HG03442 (cell line): ENCODE measurements at regions not wholly inside any gene's neighbourhood (a gene's known extent, or its start where the extent isn't known, plus 50 kb on each side); places are given as distances from the start of the nearest gene placed in this dataset.

Source experiments
- ATAC-seq: cut with Tn5 transposase; IDR thresholded peaks from one replicate; pipeline ENCODE4 v1.9.1; 2021; ENCODE audit warnings: mild to moderate bottlenecking, moderate library complexity; ENCODE audit not compliant: unreplicated experiment

- no peak for ATAC-seq
Measured at GRCh38 chr18:70450426-70451253, 161.8 kb downstream of the SOCS6 start.

- ATAC-seq = no peak
Measured at GRCh38 chr18:70448588-70448987, 159.7 kb downstream of the SOCS6 start.

- no peak for ATAC-seq
Measured at GRCh38 chr18:70446063-70446462, 157.2 kb downstream of the SOCS6 start.

GRCh38 chr18:70442933-70443332, 154.1 kb downstream of the SOCS6 start:
- no peak for ATAC-seq

DNA sequence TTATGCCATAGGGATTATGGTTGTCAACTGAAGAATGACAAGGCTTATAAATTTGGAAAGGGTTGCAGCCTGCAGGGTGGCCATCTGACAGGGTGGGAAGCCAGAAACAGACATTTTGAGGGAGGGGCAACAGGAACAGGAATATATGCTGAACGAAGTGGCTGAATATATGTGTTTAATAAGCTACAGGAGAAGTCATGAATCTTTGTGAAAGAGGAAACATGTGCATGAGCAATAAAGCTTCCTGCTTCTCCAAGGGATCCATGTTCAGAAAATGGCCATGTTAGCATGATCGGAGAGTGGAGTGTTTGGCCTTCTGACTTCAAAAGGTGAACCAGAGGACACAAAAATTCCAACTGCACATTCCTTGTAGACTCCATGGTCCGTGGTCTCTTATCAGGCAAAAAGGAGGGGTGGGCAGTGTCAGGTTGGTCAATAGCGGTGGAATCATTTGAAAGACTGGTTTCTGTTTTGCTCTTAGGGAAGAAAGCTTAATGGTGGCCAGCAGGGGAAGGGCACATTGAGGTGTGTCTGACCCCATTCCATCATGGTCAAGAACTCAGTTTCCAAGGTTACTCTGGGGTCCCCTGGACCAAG, 144.1 kb downstream of the SOCS6 start:
- ATAC-seq = no peak

DNA sequence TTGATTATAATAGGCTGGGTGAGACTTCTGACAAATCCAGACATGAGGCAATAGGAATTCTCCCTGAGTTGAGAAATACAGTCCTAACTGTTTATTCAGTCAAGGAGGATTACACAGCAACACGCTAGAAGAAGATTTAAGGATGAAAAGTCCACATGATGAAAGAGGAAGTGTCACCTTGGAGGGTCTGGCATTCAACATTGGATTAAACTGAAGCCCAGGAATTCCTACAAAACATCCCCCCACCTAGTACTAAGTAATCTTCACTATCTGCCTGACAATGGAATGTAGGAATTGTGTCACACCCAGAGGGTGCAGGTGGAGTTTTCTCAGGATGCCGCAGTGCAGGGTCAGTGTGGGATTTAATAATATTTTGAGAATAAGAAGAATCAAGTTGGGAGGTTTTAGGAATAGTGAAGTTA, 142.4 kb downstream of the SOCS6 start:
- ATAC-seq = no peak

GRCh38 chr18:70430501-70431173, 141.8 kb downstream of the SOCS6 start:
- ATAC-seq = no peak

DNA sequence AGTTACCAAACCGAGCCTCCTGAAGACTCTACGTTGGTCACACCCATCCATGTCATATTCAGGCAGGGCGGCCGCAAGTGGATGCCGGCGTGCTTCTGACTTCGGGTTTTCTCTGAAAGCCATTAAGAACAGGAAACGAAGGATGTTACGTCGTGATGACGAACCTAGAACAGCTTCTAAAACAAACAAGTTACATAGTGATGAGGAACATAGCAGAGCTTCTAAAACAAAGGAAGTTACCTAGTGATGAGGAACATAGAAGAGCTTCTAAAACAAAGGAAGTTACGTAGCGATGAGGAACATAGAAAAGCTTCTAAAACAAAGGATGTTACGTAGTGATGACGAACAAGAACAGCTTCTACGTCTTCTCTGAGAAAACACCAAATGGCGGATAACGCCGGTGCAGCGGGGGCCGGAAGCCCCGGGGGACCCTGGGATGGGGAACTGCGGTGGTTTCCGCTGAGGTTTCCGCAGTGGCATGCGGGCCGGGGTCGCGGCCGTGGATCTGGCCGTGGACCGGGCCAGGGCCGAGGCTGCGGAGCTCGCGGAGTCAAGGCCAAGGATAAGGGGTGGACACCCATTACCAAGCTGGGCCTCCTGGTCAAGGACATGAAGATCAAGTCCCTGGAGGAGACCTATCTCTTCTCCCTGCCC, 141.1 kb downstream of the SOCS6 start:
- no peak for ATAC-seq

DNA sequence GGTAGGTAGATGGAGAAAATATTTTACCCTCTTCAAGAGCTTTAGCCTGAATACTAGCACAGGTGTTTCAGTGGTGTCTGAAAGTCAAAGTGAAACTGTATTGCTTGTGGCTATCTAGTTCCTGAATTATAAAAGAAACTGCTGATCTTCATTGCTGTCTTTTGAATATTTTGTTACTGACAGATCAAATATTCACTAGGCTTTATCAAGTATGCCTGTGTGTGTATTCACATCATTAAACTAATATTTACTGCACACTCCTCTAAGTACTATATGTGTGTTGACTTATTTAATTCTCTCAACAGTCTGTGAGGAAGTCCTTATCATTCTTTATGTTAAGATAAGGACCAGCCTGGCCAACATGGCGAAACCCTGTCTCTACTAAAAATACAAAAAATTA, 139.6 kb downstream of the SOCS6 start:
- ATAC-seq = peak; percentile 99

DNA sequence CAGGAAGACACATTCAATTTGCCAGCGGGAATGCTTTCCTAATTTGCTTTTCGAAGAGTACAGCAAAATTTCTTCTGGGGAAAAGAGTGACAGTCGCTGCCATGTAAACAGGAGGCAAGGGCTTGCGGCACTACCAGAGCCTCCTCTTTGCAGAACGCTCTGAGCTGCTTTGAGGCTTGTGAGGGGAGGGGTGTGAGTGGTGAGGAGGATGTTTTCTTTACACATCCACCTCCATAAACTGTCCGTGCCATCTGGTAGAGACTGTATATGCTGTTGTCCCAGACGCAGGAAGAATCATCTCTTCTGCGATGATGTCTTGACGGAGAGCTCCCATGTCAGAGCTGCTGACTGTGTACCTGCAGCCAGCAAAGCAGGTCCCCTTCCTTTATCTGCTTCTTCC, 138.0 kb downstream of the SOCS6 start:
- ATAC-seq = no peak

DNA sequence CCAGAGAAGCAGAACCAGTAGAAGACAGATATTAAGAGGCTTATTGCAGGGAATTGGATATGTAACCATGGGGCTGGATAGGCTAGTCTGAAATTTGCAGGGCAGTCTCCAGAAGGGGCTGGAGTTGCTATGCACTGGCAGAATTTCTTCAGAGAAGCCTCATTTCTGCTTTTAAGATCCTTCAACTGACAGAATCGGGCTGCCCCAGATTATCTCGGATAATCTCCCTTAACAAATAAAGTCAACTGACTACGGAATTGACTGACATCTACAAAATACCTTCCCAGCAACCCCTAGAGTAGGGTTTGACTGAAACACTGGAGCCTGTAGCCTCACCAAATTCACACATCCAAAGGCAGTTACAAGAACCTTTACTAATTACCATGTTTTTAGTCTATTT, 136.4 kb downstream of the SOCS6 start:
- no peak for ATAC-seq

GRCh38 chr18:70423988-70424387, 135.1 kb downstream of the SOCS6 start:
- ATAC-seq = no peak

- no peak for ATAC-seq
Measured at GRCh38 chr18:70423120-70423519, 134.3 kb downstream of the SOCS6 start.

DNA sequence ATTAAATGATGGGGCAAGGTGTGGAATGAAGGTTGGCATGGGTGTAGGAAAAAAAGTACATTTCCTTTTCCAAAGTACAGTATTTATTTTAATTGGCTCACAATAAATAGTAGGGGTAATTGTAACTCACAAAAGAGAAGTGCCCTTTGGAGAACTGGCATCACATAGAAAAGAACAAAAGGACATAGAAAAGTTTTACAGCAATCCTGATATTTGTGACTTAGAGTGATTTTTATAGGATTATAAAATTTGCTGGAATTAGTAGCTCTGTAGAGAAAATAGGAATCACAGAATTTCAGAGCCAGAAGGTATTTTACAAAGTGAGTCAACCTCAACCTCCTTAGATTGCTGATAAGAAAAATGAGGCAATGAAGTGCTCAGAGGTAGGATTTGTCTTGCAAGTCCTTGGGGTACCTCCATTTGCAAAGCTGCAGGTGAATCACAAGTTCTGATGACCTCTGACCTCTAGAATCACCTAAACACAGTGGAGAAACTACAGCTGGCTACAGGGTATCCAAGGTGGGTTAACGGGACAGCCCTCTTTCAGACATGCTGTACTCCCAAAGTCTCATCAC, 133.6 kb downstream of the SOCS6 start:
- ATAC-seq = no peak

- ATAC-seq = no peak
Measured at GRCh38 chr18:70421471-70422390, 132.9 kb downstream of the SOCS6 start.

DNA sequence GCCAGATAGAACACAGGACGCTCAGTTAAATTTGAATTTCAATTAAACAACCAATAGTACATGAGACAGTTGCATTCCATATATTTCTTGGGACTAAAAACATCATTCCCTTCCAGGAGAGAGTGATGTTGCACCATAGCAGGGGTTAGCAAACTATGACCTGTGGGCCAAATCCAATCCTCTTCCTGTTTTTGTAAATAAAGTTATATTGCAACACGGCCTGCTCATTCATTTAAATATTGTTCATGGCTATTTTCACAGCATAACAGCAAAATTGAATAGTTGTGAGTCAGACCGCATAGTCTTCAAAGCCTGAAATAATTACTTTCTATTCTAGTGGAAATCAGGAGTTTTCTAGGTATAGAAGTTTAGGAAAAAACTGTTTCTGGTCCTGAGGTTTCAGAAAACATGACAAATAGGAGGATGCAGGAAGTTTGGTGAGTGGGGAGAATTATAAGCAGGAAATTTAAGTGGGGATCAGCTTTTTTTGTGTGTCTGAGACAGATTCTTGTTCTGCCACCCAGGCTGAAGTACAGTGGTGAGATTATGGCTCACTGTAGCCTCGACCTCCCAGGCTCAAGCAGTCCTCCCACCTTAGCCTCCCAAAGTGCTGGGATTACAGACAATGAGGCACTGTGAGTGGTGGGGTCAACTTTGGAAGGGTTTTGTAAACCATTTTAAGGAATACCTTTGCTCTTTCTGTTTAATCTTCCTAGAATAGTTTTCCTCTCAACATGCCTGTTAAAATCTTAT, 131.5 kb downstream of the SOCS6 start:
- no peak for ATAC-seq

DNA sequence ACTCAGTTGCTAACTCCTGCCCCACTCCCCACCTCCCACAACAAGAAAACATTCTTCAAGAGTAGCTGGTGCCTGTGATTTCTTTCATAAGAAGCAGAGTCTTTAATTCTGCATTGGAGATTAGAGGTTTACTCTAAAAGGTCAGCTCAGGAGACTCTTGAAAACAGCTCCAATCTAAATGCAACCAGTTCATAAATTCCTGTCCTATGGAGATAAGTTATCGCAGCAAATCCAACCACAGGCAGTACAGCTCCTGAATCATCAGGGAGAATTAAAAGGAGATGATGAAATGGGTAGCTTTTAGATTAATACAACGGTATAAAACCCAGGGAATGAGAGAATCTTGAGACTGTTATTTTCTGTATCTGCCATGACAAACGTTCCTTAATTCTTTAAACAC, 130.7 kb downstream of the SOCS6 start:
- ATAC-seq = no peak

GRCh38 chr18:70418546-70419311, 129.9 kb downstream of the SOCS6 start:
- peak; percentile 99 for ATAC-seq

GRCh38 chr18:70417847-70418246, 129.0 kb downstream of the SOCS6 start:
- ATAC-seq = no peak
